ENCODE measurements at regions not wholly inside any gene's neighbourhood (a gene's known extent, or its start where the extent isn't known, plus 50 kb on each side); places are given as distances from the start of the nearest gene placed in this dataset.

DNA sequence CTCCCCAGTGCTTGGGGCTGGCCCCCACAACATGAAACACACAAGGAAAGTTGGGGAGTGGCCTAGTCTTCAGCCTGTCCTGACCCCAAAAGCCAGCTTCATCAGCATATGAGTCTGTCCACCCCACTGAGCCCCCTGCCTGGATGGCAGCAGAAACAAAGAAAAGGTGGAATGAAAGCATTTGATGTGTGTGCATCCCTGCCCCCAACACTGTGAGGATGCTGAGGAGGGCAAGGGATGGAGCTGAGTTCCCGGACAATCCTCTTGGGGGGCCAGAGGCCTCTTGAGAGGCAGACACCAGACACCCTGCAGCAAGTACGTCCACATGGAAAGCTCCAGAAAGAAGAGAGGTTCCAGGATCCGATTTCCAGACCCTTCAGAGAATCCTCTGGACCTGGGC lies 113.5 kb upstream of the PPP1R26 start:
- Histone ChIP-seq H3K4me1 (ENCODE audit: low read length) (no peaks in the 10 kb centered on the region), H3K4me2 (ENCODE audit: low read depth, low read length, poor library complexity, severe bottlenecking) (no peak overlapping the region), H3K9me2 (replicated peaks; ENCODE audit: insufficient read depth, low read length) (no peaks in the 10 kb centered on the region), H3K9me3 (ENCODE audit: low read length) (no peaks in the 10 kb centered on the region), H3K36me3 (ENCODE audit: insufficient read depth, low read length) (no peaks in the 10 kb centered on the region), H2AFZ (ENCODE audit: low read length) (no peak overlapping the region), H3K9ac (ENCODE audit: low read length) (no peak overlapping the region), H3K79me2 (ENCODE audit: low read length) (no peaks in the 10 kb centered on the region), H3K27ac (ENCODE audit: low read length) (no peak overlapping the region), H3K27me3 (ENCODE audit: low read length) (no peaks in the 10 kb centered on the region), H3K4me3 (ENCODE audit: low read length) (no peak overlapping the region), H4K20me1 (ENCODE audit: insufficient read depth, low read depth, low read length) (no peaks in the 10 kb centered on the region)
- DNase-seq, result no peak

DNA sequence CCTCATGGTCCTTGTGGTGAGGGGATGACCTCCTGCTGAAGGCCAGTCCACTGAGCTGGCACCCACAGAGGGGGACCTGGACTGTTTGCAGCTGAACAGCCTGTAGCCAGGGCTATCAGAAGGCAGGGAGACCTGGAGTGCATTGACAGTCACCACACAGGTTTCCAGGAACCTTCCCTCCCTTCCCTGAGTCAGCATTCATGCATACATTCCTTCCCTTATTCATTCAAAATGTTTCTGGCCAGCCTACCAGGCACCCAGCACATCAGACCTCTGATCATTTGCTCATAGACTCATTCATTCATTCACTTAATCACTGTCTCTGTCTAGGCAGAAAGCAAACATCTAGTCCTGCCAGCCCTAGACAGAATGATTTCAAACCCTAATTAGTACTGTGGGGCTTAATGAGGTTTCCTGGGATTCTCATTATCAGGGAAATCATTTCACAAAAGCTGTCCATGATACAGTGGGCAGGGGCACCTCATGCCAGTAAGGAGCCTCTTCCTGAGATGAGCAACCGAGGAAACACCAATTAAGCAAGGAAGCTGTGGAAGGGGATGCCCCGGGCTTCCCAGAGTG lies 110.1 kb upstream of the PPP1R26 start:
- Histone ChIP-seq H3K9ac (ENCODE audit: low read length) (no peak overlapping the region), H3K4me1 (ENCODE audit: low read length) (no peaks in the 10 kb centered on the region), H3K4me3 (ENCODE audit: low read length) (no peak overlapping the region), H3K9me3 (ENCODE audit: low read length) (no peaks in the 10 kb centered on the region), H3K27me3 (ENCODE audit: low read length) (no peaks in the 10 kb centered on the region), H2AFZ (ENCODE audit: low read length) (no peak overlapping the region), H3K27ac (ENCODE audit: low read length) (no peak overlapping the region), H4K20me1 (ENCODE audit: insufficient read depth, low read depth, low read length) (no peaks in the 10 kb centered on the region), H3K4me2 (ENCODE audit: low read depth, low read length, poor library complexity, severe bottlenecking) (no peak overlapping the region), H3K36me3 (ENCODE audit: insufficient read depth, low read length) (no peaks in the 10 kb centered on the region), H3K79me2 (ENCODE audit: low read length) (no peaks in the 10 kb centered on the region), H3K9me2 (replicated peaks; ENCODE audit: insufficient read depth, low read length) (no peaks in the 10 kb centered on the region)
- DNase-seq, result no peak

DNA sequence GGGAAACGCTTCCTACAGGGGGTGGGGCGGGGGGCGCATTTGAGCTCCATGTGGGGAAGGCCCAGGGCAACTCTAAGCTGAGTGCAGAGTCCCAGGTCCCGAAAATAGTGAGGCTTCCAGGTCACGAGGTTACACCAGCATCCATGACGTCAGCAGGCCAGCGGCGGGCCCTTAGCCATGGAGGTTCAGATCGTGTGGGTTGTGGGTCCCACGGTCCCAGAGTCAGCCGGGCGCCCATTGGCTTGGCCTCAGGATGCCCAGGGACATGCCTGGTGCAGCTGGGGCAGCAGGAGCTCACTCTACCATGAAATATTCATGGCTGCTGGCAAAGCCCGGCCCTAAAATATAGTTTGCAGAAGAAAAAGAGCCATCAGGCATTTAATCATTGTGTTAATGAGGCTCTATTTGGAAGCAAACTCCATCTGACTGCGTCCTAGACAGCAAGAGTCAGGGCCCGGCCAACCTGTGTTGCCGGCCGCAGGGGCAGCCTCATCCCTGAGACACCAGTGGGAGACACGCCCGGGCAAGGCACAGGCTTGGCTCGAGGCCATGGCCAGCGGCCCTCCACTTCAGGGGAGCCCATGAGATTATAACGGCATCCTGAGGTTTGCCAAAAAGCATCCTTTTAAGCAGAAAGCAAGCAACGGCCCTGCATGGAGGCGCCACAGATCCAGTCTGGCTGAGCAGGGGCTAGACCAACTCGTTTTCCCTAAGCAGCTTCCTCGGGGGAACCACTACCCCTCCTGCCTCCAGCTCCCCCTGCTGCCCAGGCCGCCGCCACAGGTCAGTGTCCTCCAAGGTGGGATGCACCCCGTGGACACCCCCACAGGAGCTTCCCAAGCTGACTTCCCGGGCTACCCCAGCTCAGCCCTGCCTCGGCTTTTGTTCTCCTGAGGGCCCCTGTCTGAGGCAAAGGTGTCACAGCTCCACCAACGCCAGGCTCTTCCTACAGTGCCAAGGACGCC lies 108.9 kb upstream of the PPP1R26 start:
- Histone ChIP-seq H4K20me1 (ENCODE audit: insufficient read depth, low read depth, low read length) (no peaks in the 10 kb centered on the region), H3K27ac (ENCODE audit: low read length) (no peak overlapping the region), H3K9me3 (ENCODE audit: low read length) (no peaks in the 10 kb centered on the region), H3K9me2 (replicated peaks; ENCODE audit: insufficient read depth, low read length) (no peaks in the 10 kb centered on the region), H3K4me1 (ENCODE audit: low read length) (no peaks in the 10 kb centered on the region), H2AFZ (ENCODE audit: low read length) (no peak overlapping the region), H3K4me3 (ENCODE audit: low read length) (no peak overlapping the region), H3K4me2 (ENCODE audit: low read depth, low read length, poor library complexity, severe bottlenecking) (no peak overlapping the region), H3K9ac (ENCODE audit: low read length) (no peak overlapping the region), H3K27me3 (ENCODE audit: low read length) (no peaks in the 10 kb centered on the region), H3K36me3 (ENCODE audit: insufficient read depth, low read length) (no peaks in the 10 kb centered on the region), H3K79me2 (ENCODE audit: low read length) (no peaks in the 10 kb centered on the region)
- DNase-seq, result no peak

DNA sequence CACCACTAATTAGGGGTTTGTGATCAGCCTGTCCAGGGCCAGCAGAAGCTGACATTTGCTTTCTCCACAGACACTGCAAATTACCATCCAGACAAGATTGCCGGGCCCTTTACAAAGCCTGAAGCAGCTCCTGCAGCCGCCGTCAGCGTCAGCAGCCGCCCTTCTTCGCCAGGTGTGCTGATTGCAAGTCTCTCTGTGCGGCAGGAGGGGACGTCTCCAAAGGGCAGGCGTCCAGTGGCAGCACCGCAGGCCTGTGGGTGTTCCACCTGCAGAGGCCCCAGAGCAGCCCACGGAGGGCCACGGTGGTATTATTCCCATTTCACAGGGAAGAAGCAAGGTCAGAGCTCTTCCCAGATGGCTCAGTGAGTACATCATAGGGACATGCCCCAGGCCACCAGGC lies 108.0 kb upstream of the PPP1R26 start:
- Histone ChIP-seq H3K4me2 (ENCODE audit: low read depth, low read length, poor library complexity, severe bottlenecking) (no peak overlapping the region), H3K36me3 (ENCODE audit: insufficient read depth, low read length) (no peaks in the 10 kb centered on the region), H3K4me3 (ENCODE audit: low read length) (no peak overlapping the region), H3K27ac (ENCODE audit: low read length) (no peak overlapping the region), H4K20me1 (ENCODE audit: insufficient read depth, low read depth, low read length) (no peaks in the 10 kb centered on the region), H3K9me3 (ENCODE audit: low read length) (no peaks in the 10 kb centered on the region), H3K9ac (ENCODE audit: low read length) (no peak overlapping the region), H3K27me3 (ENCODE audit: low read length) (no peaks in the 10 kb centered on the region), H2AFZ (ENCODE audit: low read length) (no peak overlapping the region), H3K79me2 (ENCODE audit: low read length) (no peaks in the 10 kb centered on the region), H3K4me1 (ENCODE audit: low read length) (no peaks in the 10 kb centered on the region), H3K9me2 (replicated peaks; ENCODE audit: insufficient read depth, low read length) (no peaks in the 10 kb centered on the region)
- DNase-seq, result no peak

DNA sequence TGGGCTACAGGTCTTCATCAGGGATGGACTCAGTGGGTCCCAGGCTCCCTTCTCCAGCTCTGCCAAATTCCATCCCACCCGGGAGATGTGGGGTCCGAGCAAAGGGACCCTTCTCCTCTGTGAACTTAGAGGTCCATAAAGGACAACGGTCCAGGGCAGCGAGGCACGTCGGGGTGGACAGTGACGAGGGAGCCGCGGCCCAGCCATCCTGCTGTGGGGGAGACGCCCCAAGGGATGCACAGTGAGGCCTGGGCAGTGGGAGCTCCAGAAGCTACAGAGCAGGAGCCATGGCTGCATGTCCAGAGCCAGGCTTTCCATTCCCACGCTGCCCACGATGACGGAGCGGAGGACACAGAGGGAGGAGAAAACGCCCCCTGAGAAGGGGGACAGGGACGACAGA lies 107.5 kb upstream of the PPP1R26 start:
- Histone ChIP-seq H3K27ac (ENCODE audit: low read length) (no peak overlapping the region), H3K9ac (ENCODE audit: low read length) (no peak overlapping the region), H3K4me3 (ENCODE audit: low read length) (no peak overlapping the region), H3K27me3 (ENCODE audit: low read length) (no peaks in the 10 kb centered on the region), H4K20me1 (ENCODE audit: insufficient read depth, low read depth, low read length) (no peaks in the 10 kb centered on the region), H3K79me2 (ENCODE audit: low read length) (no peaks in the 10 kb centered on the region), H2AFZ (ENCODE audit: low read length) (no peak overlapping the region), H3K36me3 (ENCODE audit: insufficient read depth, low read length) (no peaks in the 10 kb centered on the region), H3K4me1 (ENCODE audit: low read length) (no peaks in the 10 kb centered on the region), H3K9me2 (replicated peaks; ENCODE audit: insufficient read depth, low read length) (no peaks in the 10 kb centered on the region), H3K4me2 (ENCODE audit: low read depth, low read length, poor library complexity, severe bottlenecking) (no peak overlapping the region), H3K9me3 (ENCODE audit: low read length) (no peaks in the 10 kb centered on the region)
- no peak for DNase-seq

DNA sequence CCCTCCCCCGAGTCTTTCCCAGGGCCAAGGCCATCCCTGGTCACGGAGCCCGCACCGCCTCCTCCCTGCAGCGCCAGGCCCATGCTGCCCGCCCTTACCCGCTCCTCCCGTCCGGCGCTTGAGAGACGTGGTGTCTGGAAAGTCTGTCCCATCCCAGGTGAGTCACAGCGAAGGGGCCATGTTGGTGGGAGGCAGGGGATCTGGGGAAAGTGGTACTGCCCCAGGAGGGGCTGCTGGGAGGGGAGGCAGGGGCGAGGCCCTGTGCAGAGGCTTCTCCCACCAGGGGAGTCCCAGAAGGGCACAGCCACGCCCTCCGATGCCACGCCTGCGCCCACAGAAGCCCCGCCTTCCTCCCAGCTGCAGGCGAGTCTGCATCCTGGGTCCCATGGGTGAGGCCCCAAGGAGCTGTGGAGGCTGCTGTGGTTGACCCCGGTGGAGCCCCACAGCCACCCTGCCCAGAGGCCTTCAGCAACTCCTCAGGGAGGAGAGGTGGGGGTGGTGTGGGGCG lies 107.0 kb upstream of the PPP1R26 start:
- no peak overlapping the region for H3K9ac ChIP-seq (ENCODE audit: low read length)
- no peak overlapping the region for H3K4me3 ChIP-seq (ENCODE audit: low read length)
- no peaks in the 10 kb centered on the region for H3K36me3 ChIP-seq (ENCODE audit: insufficient read depth, low read length)
- H3K9me2 ChIP-seq (replicated peaks; ENCODE audit: insufficient read depth, low read length), result no peaks in the 10 kb centered on the region
- H3K79me2 ChIP-seq (ENCODE audit: low read length), result no peaks in the 10 kb centered on the region
- no peaks in the 10 kb centered on the region for H3K9me3 ChIP-seq (ENCODE audit: low read length)
- H3K4me2 ChIP-seq (ENCODE audit: low read depth, low read length, poor library complexity, severe bottlenecking), result no peak overlapping the region
- H4K20me1 ChIP-seq (ENCODE audit: insufficient read depth, low read depth, low read length), result no peaks in the 10 kb centered on the region
- H3K27ac ChIP-seq (ENCODE audit: low read length), result no peak overlapping the region
- no peak for DNase-seq
- no peaks in the 10 kb centered on the region for H3K4me1 ChIP-seq (ENCODE audit: low read length)
- H3K27me3 ChIP-seq (ENCODE audit: low read length), result no peaks in the 10 kb centered on the region
- H2AFZ ChIP-seq (ENCODE audit: low read length), result no peak overlapping the region

DNA sequence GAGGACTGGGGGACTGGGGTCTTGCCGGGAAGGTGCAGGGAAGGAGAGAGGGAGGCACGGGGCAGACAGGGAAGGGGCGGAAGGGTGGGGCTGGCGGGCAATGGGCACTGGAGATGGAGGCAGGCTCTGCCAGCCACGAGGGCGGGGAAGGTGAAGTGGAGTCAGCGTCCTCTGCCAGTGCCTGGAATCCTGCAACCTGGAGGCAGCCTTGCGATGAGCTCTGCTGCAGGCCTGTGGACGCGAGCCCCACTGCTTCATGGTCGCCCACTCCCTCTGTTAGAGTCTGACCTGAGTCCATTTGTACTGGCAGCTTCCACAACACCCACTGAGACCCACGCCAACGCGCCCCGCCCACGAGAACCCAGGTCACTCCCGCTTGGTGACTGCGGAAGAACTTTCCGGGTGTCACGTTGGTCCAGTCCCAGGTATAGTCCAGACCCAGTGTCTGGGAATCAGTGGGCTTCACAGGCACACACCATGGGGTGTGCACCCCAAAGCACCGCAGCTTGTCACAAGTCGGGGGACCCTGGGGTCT lies 106.4 kb upstream of the PPP1R26 start:
- Histone ChIP-seq H3K4me1 (ENCODE audit: low read length) (no peaks in the 10 kb centered on the region), H3K9ac (ENCODE audit: low read length) (no peak overlapping the region), H3K4me3 (ENCODE audit: low read length) (no peak overlapping the region), H3K9me3 (ENCODE audit: low read length) (no peaks in the 10 kb centered on the region), H3K36me3 (ENCODE audit: insufficient read depth, low read length) (no peaks in the 10 kb centered on the region), H4K20me1 (ENCODE audit: insufficient read depth, low read depth, low read length) (no peaks in the 10 kb centered on the region), H3K27me3 (ENCODE audit: low read length) (no peaks in the 10 kb centered on the region), H2AFZ (ENCODE audit: low read length) (no peak overlapping the region), H3K79me2 (ENCODE audit: low read length) (no peaks in the 10 kb centered on the region), H3K27ac (ENCODE audit: low read length) (no peak overlapping the region), H3K9me2 (replicated peaks; ENCODE audit: insufficient read depth, low read length) (no peaks in the 10 kb centered on the region), H3K4me2 (ENCODE audit: low read depth, low read length, poor library complexity, severe bottlenecking) (no peak overlapping the region)
- DNase-seq, result no peak

DNA sequence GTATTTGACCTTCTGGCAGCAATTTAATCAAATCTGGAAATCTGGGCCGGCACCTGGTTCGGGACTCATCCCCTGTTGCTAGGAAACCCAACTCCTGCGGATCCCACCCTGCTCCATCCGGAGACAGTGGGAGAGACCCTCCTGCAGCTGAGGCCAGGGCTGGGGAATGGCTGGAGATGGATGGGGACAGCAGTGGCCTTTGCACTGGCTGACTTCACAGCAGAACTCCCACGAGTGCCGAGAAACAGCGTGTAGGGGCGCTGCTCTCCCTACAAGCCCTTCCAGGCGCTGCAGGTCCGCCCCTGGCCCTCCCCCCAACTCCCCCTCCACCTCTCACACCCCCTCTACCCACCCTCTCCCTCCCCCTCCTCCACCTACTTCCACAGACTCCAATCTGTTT lies 105.8 kb upstream of the PPP1R26 start:
- H3K4me2 ChIP-seq (ENCODE audit: low read depth, low read length, poor library complexity, severe bottlenecking), result no peak overlapping the region
- no peak overlapping the region for H3K4me3 ChIP-seq (ENCODE audit: low read length)
- no peaks in the 10 kb centered on the region for H3K9me3 ChIP-seq (ENCODE audit: low read length)
- H3K27ac ChIP-seq (ENCODE audit: low read length), result no peak overlapping the region
- no peak overlapping the region for H2AFZ ChIP-seq (ENCODE audit: low read length)
- no peaks in the 10 kb centered on the region for H3K79me2 ChIP-seq (ENCODE audit: low read length)
- H3K9ac ChIP-seq (ENCODE audit: low read length), result no peak overlapping the region
- H3K27me3 ChIP-seq (ENCODE audit: low read length), result no peaks in the 10 kb centered on the region
- H3K4me1 ChIP-seq (ENCODE audit: low read length), result no peaks in the 10 kb centered on the region
- H4K20me1 ChIP-seq (ENCODE audit: insufficient read depth, low read depth, low read length), result no peaks in the 10 kb centered on the region
- no peak for DNase-seq
- no peaks in the 10 kb centered on the region for H3K9me2 ChIP-seq (replicated peaks; ENCODE audit: insufficient read depth, low read length)
- no peaks in the 10 kb centered on the region for H3K36me3 ChIP-seq (ENCODE audit: insufficient read depth, low read length)

Data from Karpas-422 (cell line).